Endodermal cell (in vitro differentiated cells): ENCODE measurements at regions not wholly inside any gene's neighbourhood (a gene's known extent, or its start where the extent isn't known, plus 50 kb on each side); places are given as distances from the start of the nearest gene placed in this dataset.
"Not testable (repeated sequence)": the region's sequence is repeated elsewhere in the genome, so short reads cannot be mapped to it uniquely, and the experiment has no call there.

Experiments used
- DNase-seq: peaks from one replicate; pipeline ENCODE4 v3.0.0-alpha.2; 2017
- H3K27ac ChIP-seq: 2 replicates; pipeline ENCODE4 v1.5.1; 2013; ENCODE audit warnings: mild to moderate bottlenecking, low read depth, low read length, moderate library complexity
- H3K27me3 ChIP-seq: 2 replicates; pipeline ENCODE4 v1.6.1; 2013; ENCODE audit warnings: mild to moderate bottlenecking, low read length, moderate library complexity; ENCODE audit not compliant: insufficient read depth, control insufficient read depth, poor library complexity, severe bottlenecking
- H3K36me3 ChIP-seq: 2 replicates; pipeline ENCODE4 v1.7.0; 2013; ENCODE audit warnings: mild to moderate bottlenecking, low read length, moderate library complexity; ENCODE audit not compliant: control insufficient read depth, insufficient read depth
- H3K4me1 ChIP-seq: one replicate; pipeline ENCODE4 v1.7.0; 2013; ENCODE audit warnings: low read length; ENCODE audit not compliant: control insufficient read depth, insufficient read depth
- H3K4me3 ChIP-seq: 2 replicates; pipeline ENCODE4 v1.5.1; 2013; ENCODE audit warnings: mild to moderate bottlenecking, low read length, moderate library complexity
- H3K9ac ChIP-seq: 2 replicates; pipeline ENCODE4 v1.6.1; 2013; ENCODE audit warnings: mild to moderate bottlenecking, low read length, moderate library complexity; ENCODE audit not compliant: poor library complexity, severe bottlenecking; ENCODE audit errors: extremely low read depth
- H3K9me3 ChIP-seq: 2 replicates; pipeline ENCODE4 v1.6.1; 2013; ENCODE audit warnings: mild to moderate bottlenecking, low read length, moderate library complexity; ENCODE audit not compliant: control insufficient read depth
- H3K27ac Mint-ChIP-seq: 2 replicates; pipeline ENCODE4 v1.8.0; 2020; ENCODE audit warnings: mixed read lengths
- H3K27me3 Mint-ChIP-seq: 2 replicates; pipeline ENCODE4 v1.8.0; 2021; ENCODE audit warnings: mild to moderate bottlenecking, mixed read lengths; ENCODE audit not compliant: insufficient read depth
- H3K36me3 Mint-ChIP-seq: 2 replicates; pipeline ENCODE4 v1.8.0; 2020; ENCODE audit warnings: low read depth, mixed read lengths
- H3K4me1 Mint-ChIP-seq: 2 replicates; pipeline ENCODE4 v1.8.0; 2020; ENCODE audit warnings: mixed read lengths
- H3K4me3 Mint-ChIP-seq: 2 replicates; pipeline ENCODE4 v1.8.0; 2020; ENCODE audit warnings: mild to moderate bottlenecking, moderate library complexity, mixed read lengths
- H3K9me3 Mint-ChIP-seq: 2 replicates; pipeline ENCODE4 v1.8.0; 2020; ENCODE audit warnings: mild to moderate bottlenecking, mixed read lengths
- CTCF ChIP-seq: fragments of 200-600 bp; sonication (generic); conservative IDR thresholded peaks from 2 replicates; pipeline ENCODE4 v1.5.0; 2021; ENCODE audit warnings: antibody characterized with exemption, mild to moderate bottlenecking
- WGBS, 2 experiments: methylation state at CpG; one replicate each; pipeline versions ENCODE4 v1.1.5 to v1.1.7; 2013; ENCODE audit warnings: missing lambda C conversion rate in 2 of 2, mixed read lengths in 1 of 2; ENCODE audit not compliant: insufficient coverage in 1 of 2, insufficient read length in 1 of 2; 5-methylcytosine and 5-hydroxymethylcytosine counted together

- Histone ChIP-seq H3K36me3 (no peaks in the 10 kb centered on the region), H3K27ac (no peak overlapping the region), H3K4me1 (no peaks in the 10 kb centered on the region), H3K9ac (peak overlapping the region; percentile 41), H3K27me3 (no peaks in the 10 kb centered on the region), H3K9me3 (no peaks in the 10 kb centered on the region), H3K4me3 (no peak overlapping the region)
- Mint-ChIP-seq H3K36me3 (peaks cover 2% of the 10 kb centered on the region), H3K4me3 (no peak overlapping the region), H3K4me1 (peaks cover 26% of the 10 kb centered on the region), H3K27me3 (no peaks in the 10 kb centered on the region), H3K27ac (peak overlapping the region; percentile 95), H3K9me3 (peaks cover 9% of the 10 kb centered on the region)
- no peak for DNase-seq
- no peak for TF ChIP-seq CTCF
- 100% methylated on average over 1 of the region's 1 CpG; no CpG with 5 or more reads in 1 of the 2 experiments for WGBS, 2 experiments
Observed at GRCh38 chrX:88838392-88838791, 91.4 kb downstream of the CPXCR1 start.

GRCh38 chrX:88843841-88844240 lies 96.8 kb downstream of the CPXCR1 start:
- not testable (repeated sequence) for H3K27ac Mint-ChIP-seq, H3K36me3 Mint-ChIP-seq, H3K9me3 ChIP-seq, H3K9me3 Mint-ChIP-seq, H3K4me1 ChIP-seq, H3K27me3 ChIP-seq, H3K9ac ChIP-seq, H3K27ac ChIP-seq, H3K4me3 ChIP-seq, H3K4me3 Mint-ChIP-seq, DNase-seq, H3K27me3 Mint-ChIP-seq, H3K36me3 ChIP-seq, H3K4me1 Mint-ChIP-seq
- WGBS, 2 experiments = 82% methylated on average over 1 of the region's 1 CpG; no CpG with 5 or more reads in 1 of the 2 experiments

GRCh38 chrX:88853925-88854324 lies 106.9 kb downstream of the CPXCR1 start:
- H3K27me3 ChIP-seq = no peaks in the 10 kb centered on the region
- Mint-ChIP-seq H3K4me1 (no peaks in the 10 kb centered on the region), H3K36me3 (peaks cover 5% of the 10 kb centered on the region), H3K27ac (no peak overlapping the region), H3K9me3 (peaks cover 38% of the 10 kb centered on the region), H3K4me3 (no peak overlapping the region), H3K27me3 (no peaks in the 10 kb centered on the region)
- H3K4me1 ChIP-seq = no peaks in the 10 kb centered on the region
- no peak overlapping the region for H3K27ac ChIP-seq
- H3K9ac ChIP-seq = no peak overlapping the region
- no peak overlapping the region for H3K4me3 ChIP-seq
- 87% methylated on average over 3 of the region's 3 CpGs; no CpG with 5 or more reads in 1 of the 2 experiments for WGBS, 2 experiments
- DNase-seq = no peak
- peaks cover 5% of the 10 kb centered on the region for H3K9me3 ChIP-seq
- TF ChIP-seq CTCF = no peak
- no peaks in the 10 kb centered on the region for H3K36me3 ChIP-seq

- no peaks in the 10 kb centered on the region for H3K9me3 ChIP-seq
- Mint-ChIP-seq H3K36me3 (no peaks in the 10 kb centered on the region), H3K27ac (no peak overlapping the region), H3K27me3 (no peaks in the 10 kb centered on the region), H3K4me3 (no peak overlapping the region), H3K4me1 (no peaks in the 10 kb centered on the region), H3K9me3 (peaks cover 18% of the 10 kb centered on the region)
- TF ChIP-seq CTCF = no peak
- WGBS, 2 experiments = 94% methylated on average over 22 of the region's 29 CpGs; no CpG with 5 or more reads in 1 of the 2 experiments
- H3K4me3 ChIP-seq = no peak overlapping the region
- H3K27ac ChIP-seq = no peak overlapping the region
- H3K27me3 ChIP-seq = no peaks in the 10 kb centered on the region
- H3K4me1 ChIP-seq = no peaks in the 10 kb centered on the region
- no peak overlapping the region for H3K9ac ChIP-seq
- no peaks in the 10 kb centered on the region for H3K36me3 ChIP-seq
- DNase-seq = no peak
Observed at GRCh38 chrX:88863726-88864125, 116.7 kb downstream of the CPXCR1 start.
